Heart left ventricle (tissue), 16 donors: ENCODE measurements at regions not wholly inside any gene's neighbourhood (a gene's known extent, or its start where the extent isn't known, plus 50 kb on each side); places are given as distances from the start of the nearest gene placed in this dataset.

Source experiments
- ATAC-seq, 4 donors: fragments of 200-7000 bp; cut with Tn5 transposase; one replicate each; pipeline ENCODE4 v1.9.1; 2020 to 2022; ENCODE audit warnings: moderate library complexity in 4 of 4, mild to moderate bottlenecking in 3 of 4, moderate number of reproducible peaks in 1 of 4
- DNase-seq, 5 donors: peaks; one replicate each; pipeline ENCODE4 v3.0.0-alpha.2; 2020
- H3K27ac ChIP-seq, 12 donors: fragments of 200-600 bp; sonication (generic) in 4 of 12; one replicate each; pipeline versions ENCODE4 v1.5.0 to v1.8.0; 2016 to 2022; ENCODE audit warnings: mild to moderate bottlenecking in 2 of 12
- H3K27me3 ChIP-seq, 9 donors: fragments of 200-600 bp; sonication (generic) in 2 of 9; one replicate each; pipeline versions ENCODE4 v1.5.1 to v1.8.0; 2016 to 2022; ENCODE audit warnings: mild to moderate bottlenecking in 3 of 9
- H3K36me3 ChIP-seq, 9 donors: fragments of 200-600 bp; sonication (generic) in 2 of 9; one replicate each; pipeline versions ENCODE4 v1.5.0 to v1.8.0; 2018 to 2022; ENCODE audit warnings: mild to moderate bottlenecking in 2 of 9
- H3K4me1 ChIP-seq, 12 donors: fragments of 200-600 bp; sonication (generic) in 4 of 12; one replicate each; pipeline versions ENCODE4 v1.5.0 to v1.8.0; 2016 to 2022; ENCODE audit warnings: mild to moderate bottlenecking in 3 of 12
- H3K4me3 ChIP-seq, 12 donors: fragments of 200-600 bp; sonication (generic) in 4 of 12; one replicate each; pipeline versions ENCODE4 v1.5.0 to v1.8.0; 2017 to 2022; ENCODE audit warnings: mild to moderate bottlenecking in 9 of 12, moderate library complexity in 4 of 12
- H3K9me3 ChIP-seq, 12 donors: fragments of 200-600 bp; sonication (generic) in 4 of 12; one replicate each; pipeline versions ENCODE4 v1.5.0 to v1.8.0; 2016 to 2022; ENCODE audit warnings: mild to moderate bottlenecking in 1 of 12
- CTCF ChIP-seq, 12 donors: fragments of 200-600 bp; sonication (generic) in 4 of 12; IDR thresholded peaks; one replicate each; pipeline versions ENCODE4 v1.5.0 to v1.8.0; 2018 to 2022; ENCODE audit warnings: antibody characterized with exemption in 12 of 12, mild to moderate bottlenecking in 5 of 12
- POLR2A ChIP-seq, 2 donors: fragments of 450-650 bp; IDR thresholded peaks; one replicate each; pipeline ENCODE4 v1.6.1; 2017; ENCODE audit warnings: antibody characterized with exemption in 2 of 2, mild to moderate bottlenecking in 2 of 2, moderate library complexity in 2 of 2
- WGBS, 4 donors: extraction: QIAGEN DNeasy Blood & Tissue Kit in 2 of 4; methylation state at CpG; one replicate each; pipeline versions ENCODE4 v1.1.5 to v1.1.7; 2013 to 2018; 5-methylcytosine and 5-hydroxymethylcytosine counted together
- intact Hi-C, 10 donors: fragments of 100-400 bp; cut with DNase I; formaldehyde crosslinking; loops; one replicate each; pipeline versions ENCODE4 v1.11.1 to v1.14.2; 2022
- donor health status: ischemic (EF 13 %, LVEDD 7.1; RV severe dilation, severe dysfunction).
- donor health status: healthy with polysubstance abuse.
- donor health status: DM: no; HTN: yes; CAD: no.
- donor health status: DM: no; HTN: no; CAD: no.
- donor health status: ischemic (EF 25% LVEDD 6.9; RV normal size, moderate dysfunction).
- donor health status: ischemic (EF 25% LVEDD 5.7; RV mildly dilated, moderate dysfunction).
- donor health status: healthy.
- donor health status: DM: yes; HTN: yes; CAD: no.
- donor health status: ischemic (EF 35%, LVEDD 5.7; RV mildly dilated, moderate dysfunction).
- donor health status: nonischemic (EF 11% LVEDD 7.7; RV severe dilation, severe dysfunction).
- donor health status: DM: yes; HTN: yes; CAD: no.
- donor health status: PGD.
- donor health status: ischemic (EF 29% LVEDD 5.4; RV normal size, mild dysfunction).
- donor health status: nonischemic (EF 23%, LVEDD 6.1; RV moderate dilation, normal function).

- no peak overlapping the region for H3K4me3 ChIP-seq
- DNase-seq (no peak), ATAC-seq (no peak)
- H3K36me3 ChIP-seq: no peaks in the 10 kb centered on the region
- H3K4me1 ChIP-seq: no peaks in the 10 kb centered on the region
- no peaks in the 10 kb centered on the region for H3K27me3 ChIP-seq
- no peak for TF ChIP-seq CTCF (IDR thresholded peaks at IDR 0.05)
- TF ChIP-seq POLR2A (IDR thresholded peaks at IDR 0.05): no peak
- H3K27ac ChIP-seq: no peak overlapping the region
- intact Hi-C loops: loop anchor here in 1 of 10 donors (2.0 kb wide), 1 partner anchor 41 kb away; no protein-coding TSS in a partner anchor
- 84 to 88% (median 86%) methylated on average over 2 of the region's 2 CpGs for WGBS, 4 donors
- H3K9me3 ChIP-seq: no peaks in the 10 kb centered on the region
Measured at GRCh38 chr21:27225940-27226339, 259.1 kb upstream of the ADAMTS5 start.

GRCh38 chr21:27225151-27225550, 258.3 kb upstream of the ADAMTS5 start:
- Histone ChIP-seq H3K4me3 (no peak overlapping the region), H3K27me3 (no peaks in the 10 kb centered on the region), H3K4me1 (no peaks in the 10 kb centered on the region), H3K9me3 (no peaks in the 10 kb centered on the region), H3K36me3 (no peaks in the 10 kb centered on the region), H3K27ac (no peak overlapping the region)
- intact Hi-C loops: no loop called here
- no peak for ATAC-seq
- no peak for DNase-seq
- no peak for TF ChIP-seq POLR2A (IDR thresholded peaks at IDR 0.05)
- no peak for TF ChIP-seq CTCF (IDR thresholded peaks at IDR 0.05)

GRCh38 chr21:27224169-27224568, 257.3 kb upstream of the ADAMTS5 start:
- no peak for ATAC-seq
- intact Hi-C loops: no loop called here
- H3K9me3 ChIP-seq: no peaks in the 10 kb centered on the region
- no peaks in the 10 kb centered on the region for H3K4me1 ChIP-seq
- H3K27ac ChIP-seq: no peak overlapping the region
- no peaks in the 10 kb centered on the region for H3K36me3 ChIP-seq
- no peaks in the 10 kb centered on the region for H3K27me3 ChIP-seq
- H3K4me3 ChIP-seq: no peak overlapping the region
- TF ChIP-seq POLR2A (IDR thresholded peaks at IDR 0.05) (no peak), CTCF (IDR thresholded peaks at IDR 0.05) (no peak)
- no peak for DNase-seq

GRCh38 chr21:27221077-27221476, 254.2 kb upstream of the ADAMTS5 start:
- 79 to 85% (median 81%) methylated on average over 2 of the region's 2 CpGs for WGBS, 4 donors
- DNase-seq: no peak
- Histone ChIP-seq H3K27ac (no peak overlapping the region), H3K4me3 (no peak overlapping the region), H3K36me3 (no peaks in the 10 kb centered on the region), H3K27me3 (no peaks in the 10 kb centered on the region), H3K9me3 (no peaks in the 10 kb centered on the region), H3K4me1 (no peaks in the 10 kb centered on the region)
- no peak for ATAC-seq
- intact Hi-C loops: no loop called here
- TF ChIP-seq CTCF (IDR thresholded peaks at IDR 0.05) (no peak), POLR2A (IDR thresholded peaks at IDR 0.05) (no peak)
